Esophagus muscularis mucosa (tissue), 4 donors: ENCODE measurements at regions not wholly inside any gene's neighbourhood (a gene's known extent, or its start where the extent isn't known, plus 50 kb on each side); places are given as distances from the start of the nearest gene placed in this dataset.

Source experiments
- DNase-seq: peaks from one replicate; pipeline ENCODE4 v3.0.0-alpha.2; 2017; ENCODE audit errors: extremely low spot score
- H3K27ac ChIP-seq, 4 donors: fragments of 200-600 bp; sonication (generic); replicated peaks in 1 of 4; 1 replicate in 3 of 4; 2 replicates in 1 of 4; pipeline ENCODE4 v1.5.1; 2016 to 2019; ENCODE audit warnings: mild to moderate bottlenecking in 1 of 4
- H3K27me3 ChIP-seq, 4 donors: fragments of 200-600 bp; sonication (generic); one replicate each; pipeline versions ENCODE4 v1.5.1 to v1.6.0; 2016 to 2019
- H3K36me3 ChIP-seq, 4 donors: fragments of 200-600 bp; sonication (generic); one replicate each; pipeline ENCODE4 v1.5.1; 2016 to 2019
- H3K4me1 ChIP-seq, 4 donors: fragments of 200-600 bp; sonication (generic); one replicate each; pipeline ENCODE4 v1.5.1; 2016 to 2019
- H3K4me3 ChIP-seq, 4 donors: fragments of 200-600 bp; sonication (generic); 1 replicate in 2 of 4; 2 replicates in 2 of 4; pipeline ENCODE4 v1.5.1; 2016 to 2019; ENCODE audit warnings: mild to moderate bottlenecking in 4 of 4, moderate library complexity in 1 of 4
- H3K9me3 ChIP-seq, 4 donors: fragments of 200-600 bp; sonication (generic); 1 replicate in 3 of 4; 2 replicates in 1 of 4; pipeline ENCODE4 v1.5.1; 2016 to 2019
- EP300 ChIP-seq: sonication (generic); formaldehyde crosslinking; IDR thresholded peaks from one replicate; pipeline ENCODE4 v1.6.1; 2017; ENCODE audit warnings: antibody characterized with exemption
- POLR2A ChIP-seq: fragments of 450-650 bp; IDR thresholded peaks from one replicate; pipeline ENCODE4 v1.6.1; 2017; ENCODE audit warnings: antibody characterized with exemption, moderate library complexity, mild to moderate bottlenecking, low read depth
- POLR2AphosphoS5 ChIP-seq, 2 donors: sonication (generic); formaldehyde crosslinking; IDR thresholded peaks; one replicate each; pipeline ENCODE4 v1.6.1; 2017; ENCODE audit warnings: antibody characterized with exemption in 2 of 2
- WGBS: methylation state at CpG from one replicate; pipeline ENCODE4 v1.1.5; 2018; 5-methylcytosine and 5-hydroxymethylcytosine counted together
- intact Hi-C: fragments of 100-400 bp; cut with DNase I; formaldehyde crosslinking; loops from one replicate; pipeline ENCODE4 v1.15.1; 2023
- TF ChIP-seq, protein P1 (sequence below), 3 experiments: fragments of 200-600 bp in 2 of 3; fragments of 450-650 bp in 1 of 3; sonication (generic) in 2 of 3; IDR thresholded peaks; one replicate each; pipeline ENCODE4 v1.5.1; 2017 to 2019; ENCODE audit warnings: antibody characterized with exemption in 3 of 3, mild to moderate bottlenecking in 2 of 3, moderate library complexity in 1 of 3

DNA sequence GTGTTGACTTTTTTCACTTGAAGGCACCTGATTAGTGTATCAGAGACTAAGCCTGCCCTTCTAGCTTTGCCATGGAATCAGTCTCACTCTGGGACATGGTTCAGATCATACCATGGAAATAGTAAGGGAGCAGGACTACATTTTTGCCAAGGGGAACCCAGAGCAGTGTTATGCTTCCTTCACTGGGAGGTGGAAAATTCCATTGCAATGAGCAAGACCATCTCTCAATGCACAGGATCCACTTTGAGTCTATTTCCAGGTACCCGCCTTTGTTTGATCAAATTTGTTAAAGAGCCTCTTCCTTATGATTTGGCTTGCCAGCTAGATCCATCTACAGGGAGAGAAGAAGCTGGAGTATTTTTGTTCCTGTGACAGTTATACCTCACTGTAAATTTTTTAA, 395.8 kb downstream of the MTX2 start:
- H3K27ac ChIP-seq, result no peak overlapping the region

DNA sequence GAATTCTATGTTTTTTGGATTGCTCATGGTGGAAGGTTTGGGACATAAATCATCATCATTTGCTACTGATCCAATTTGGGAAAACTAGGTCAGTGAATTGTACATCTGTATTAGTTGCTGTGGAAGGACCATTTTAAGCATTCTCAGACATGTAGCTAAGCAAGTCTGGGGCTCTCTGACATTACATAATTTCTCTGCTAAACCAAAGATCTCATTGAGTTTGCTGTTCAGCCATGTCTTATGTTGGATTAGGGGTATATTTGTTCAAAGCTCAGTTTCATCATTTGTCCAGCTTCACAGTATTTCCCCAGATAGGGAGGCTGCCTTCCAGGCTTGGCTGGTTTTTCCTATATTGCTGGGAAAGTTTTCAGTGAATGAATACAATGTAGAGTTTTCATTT, 399.7 kb downstream of the MTX2 start:
- DNase-seq, result no peak
- Histone ChIP-seq H3K9me3 (no peaks in the 10 kb centered on the region), H3K4me3 (no peak overlapping the region), H3K27me3 (no peaks in the 10 kb centered on the region), H3K36me3 (no peaks in the 10 kb centered on the region), H3K4me1 (peaks cover 0 to 8% (median 2%) of the 10 kb centered on the region in 4 donors), H3K27ac (peak overlapping the region in 1 of 4 donors; percentile 5)
- no peak for TF ChIP-seq EP300
- TF ChIP-seq, protein P1, sequence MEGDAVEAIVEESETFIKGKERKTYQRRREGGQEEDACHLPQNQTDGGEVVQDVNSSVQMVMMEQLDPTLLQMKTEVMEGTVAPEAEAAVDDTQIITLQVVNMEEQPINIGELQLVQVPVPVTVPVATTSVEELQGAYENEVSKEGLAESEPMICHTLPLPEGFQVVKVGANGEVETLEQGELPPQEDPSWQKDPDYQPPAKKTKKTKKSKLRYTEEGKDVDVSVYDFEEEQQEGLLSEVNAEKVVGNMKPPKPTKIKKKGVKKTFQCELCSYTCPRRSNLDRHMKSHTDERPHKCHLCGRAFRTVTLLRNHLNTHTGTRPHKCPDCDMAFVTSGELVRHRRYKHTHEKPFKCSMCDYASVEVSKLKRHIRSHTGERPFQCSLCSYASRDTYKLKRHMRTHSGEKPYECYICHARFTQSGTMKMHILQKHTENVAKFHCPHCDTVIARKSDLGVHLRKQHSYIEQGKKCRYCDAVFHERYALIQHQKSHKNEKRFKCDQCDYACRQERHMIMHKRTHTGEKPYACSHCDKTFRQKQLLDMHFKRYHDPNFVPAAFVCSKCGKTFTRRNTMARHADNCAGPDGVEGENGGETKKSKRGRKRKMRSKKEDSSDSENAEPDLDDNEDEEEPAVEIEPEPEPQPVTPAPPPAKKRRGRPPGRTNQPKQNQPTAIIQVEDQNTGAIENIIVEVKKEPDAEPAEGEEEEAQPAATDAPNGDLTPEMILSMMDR (IDR thresholded peaks at IDR 0.05), result no peak
- no peak for TF ChIP-seq POLR2AphosphoS5 (IDR thresholded peaks at IDR 0.05)
- TF ChIP-seq POLR2A, result no peak
- intact Hi-C loops, result no loop called here

More for the DNA sequence above, 395.8 kb downstream of the MTX2 start:
- no peak for DNase-seq
- Histone ChIP-seq H3K9me3 (no peaks in the 10 kb centered on the region), H3K36me3 (no peaks in the 10 kb centered on the region), H3K27me3 (peaks cover 0 to 10% (median 0%) of the 10 kb centered on the region in 4 donors), H3K4me3 (no peak overlapping the region), H3K4me1 (peaks cover 0 to 8% (median 2%) of the 10 kb centered on the region in 4 donors)
- 100% methylated on average over 1 of the region's 1 CpG for WGBS
- intact Hi-C loops, result no loop called here
- no peak for TF ChIP-seq POLR2AphosphoS5 (IDR thresholded peaks at IDR 0.05)
- TF ChIP-seq POLR2A, result no peak
- TF ChIP-seq, protein P1 (IDR thresholded peaks at IDR 0.05), result no peak
- TF ChIP-seq EP300, result no peak

DNA sequence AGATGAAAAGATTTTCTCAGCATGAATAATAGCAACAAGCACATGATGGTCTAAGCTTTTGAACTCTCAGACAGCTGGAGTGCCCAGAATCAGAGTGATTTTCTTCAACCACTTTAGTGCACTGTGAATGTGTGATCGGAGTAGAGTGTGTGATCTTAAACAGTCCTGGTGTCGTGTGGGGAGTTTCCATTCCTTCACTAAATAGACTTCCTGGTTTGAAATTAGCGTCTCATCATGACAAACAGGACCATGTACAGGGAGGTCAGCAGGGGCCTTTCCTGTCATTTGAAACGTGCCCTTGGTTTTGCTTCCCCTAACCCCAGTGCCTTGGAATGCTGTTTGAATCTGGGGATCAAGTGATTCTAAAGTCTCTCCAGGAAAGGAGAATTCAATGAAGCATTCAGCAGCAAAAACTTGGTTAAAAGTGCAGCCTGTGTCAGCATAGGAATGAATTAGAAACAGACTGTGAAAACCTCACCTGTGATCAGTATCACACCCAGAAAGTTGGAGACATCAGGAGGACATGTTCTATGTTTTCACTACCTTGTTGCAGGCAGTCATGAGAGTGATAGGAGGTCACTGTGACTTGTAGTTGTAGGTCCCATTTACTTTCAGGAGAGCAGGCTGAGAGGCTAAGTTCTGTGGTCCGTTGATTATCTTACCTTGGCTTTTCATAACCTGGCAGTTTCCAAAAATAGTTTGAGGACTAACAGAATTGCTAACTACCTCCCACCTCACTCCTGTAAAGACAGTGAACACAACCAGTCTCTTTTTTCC, 400.3 kb downstream of the MTX2 start:
- no peak for DNase-seq
- peak overlapping the region in 1 of 4 donors; percentile 5 for H3K27ac ChIP-seq
- no peaks in the 10 kb centered on the region for H3K27me3 ChIP-seq
- intact Hi-C loops, result no loop called here
- no peaks in the 10 kb centered on the region for H3K9me3 ChIP-seq
- TF ChIP-seq POLR2A (no peak), POLR2AphosphoS5 (IDR thresholded peaks at IDR 0.05) (no peak), EP300 (no peak)
- TF ChIP-seq, protein P1 (IDR thresholded peaks at IDR 0.05), result no peak
- WGBS, result 46% methylated on average over 5 of the region's 5 CpGs
- no peaks in the 10 kb centered on the region for H3K36me3 ChIP-seq
- H3K4me1 ChIP-seq, result peaks cover 0 to 8% (median 2%) of the 10 kb centered on the region in 4 donors
- H3K4me3 ChIP-seq, result no peak overlapping the region

DNA sequence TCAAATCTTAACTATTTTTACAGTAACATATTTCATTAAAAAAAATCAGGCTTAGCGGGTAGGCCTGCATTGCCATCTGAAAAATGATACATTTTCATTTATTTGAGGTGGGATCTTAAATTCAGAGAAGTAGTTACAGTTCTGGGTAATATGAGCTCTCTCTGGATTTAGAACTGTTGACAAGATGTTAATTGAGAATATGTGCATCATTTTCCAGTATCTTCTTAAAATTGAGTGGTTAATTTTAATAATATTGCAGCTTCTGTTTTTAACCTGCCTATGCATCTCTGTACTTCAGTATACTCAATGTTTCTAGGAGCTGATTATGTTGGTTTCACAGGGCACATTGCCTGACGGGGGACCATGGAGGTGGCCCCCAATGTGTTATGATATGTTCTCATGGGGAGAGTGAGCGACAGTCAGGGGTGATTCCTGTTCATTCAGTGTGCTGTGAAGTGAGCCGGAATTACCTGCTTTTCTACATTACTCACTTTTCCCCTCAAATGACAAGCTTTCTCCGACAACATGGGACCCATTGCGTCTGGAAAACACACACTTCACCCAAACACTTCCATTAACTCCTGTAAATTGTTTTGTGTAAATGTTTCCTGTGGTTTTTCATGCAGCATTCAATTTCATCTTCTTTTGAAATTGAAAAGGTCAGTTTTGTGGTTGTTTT, 406.2 kb downstream of the MTX2 start:
- H3K36me3 ChIP-seq, result no peaks in the 10 kb centered on the region
- H3K27me3 ChIP-seq, result no peaks in the 10 kb centered on the region
- TF ChIP-seq EP300 (no peak), POLR2AphosphoS5 (IDR thresholded peaks at IDR 0.05) (no peak), POLR2A (no peak)
- TF ChIP-seq, protein P1 (IDR thresholded peaks at IDR 0.05), result no peak
- H3K4me1 ChIP-seq, result peaks cover 0 to 3% (median under 1%) of the 10 kb centered on the region in 4 donors
- no peak for DNase-seq
- intact Hi-C loops, result no loop called here
- WGBS, result 92% methylated on average over 6 of the region's 6 CpGs
- H3K27ac ChIP-seq, result no peak overlapping the region
- H3K9me3 ChIP-seq, result no peaks in the 10 kb centered on the region
- H3K4me3 ChIP-seq, result no peak overlapping the region
